ENCODE measurements at regions not wholly inside any gene's neighbourhood (a gene's known extent, or its start where the extent isn't known, plus 50 kb on each side); places are given as distances from the start of the nearest gene placed in this dataset.

GRCh38 chr3:11096266-11097139 is 57.8 kb upstream of the HRH1 start:
- no peak for TF ChIP-seq CTCF (IDR thresholded peaks at IDR 0.05 in 2 of 3, conservative IDR thresholded peaks at IDR 0.05 in 1 of 3; ENCODE audit: control insufficient read depth in 2 of 3, extremely low read depth in 1 of 3, insufficient read depth in 1 of 3, low read depth in 3 of 3, low read length in 3 of 3)
- TF ChIP-seq E2F8 (IDR thresholded peaks at IDR 0.05; ENCODE audit: low read depth, partially characterized antibody), result no peak
- no peak for TF ChIP-seq SREBF2 (IDR thresholded peaks at IDR 0.05; ENCODE audit: low read length)
- no peak for TF ChIP-seq MAX (IDR thresholded peaks at IDR 0.05; ENCODE audit: low read depth, low read length)
